Heart left ventricle (tissue), 13 donors: ENCODE measurements at regions not wholly inside any gene's neighbourhood (a gene's known extent, or its start where the extent isn't known, plus 50 kb on each side); places are given as distances from the start of the nearest gene placed in this dataset.

Source experiments
- CTCF ChIP-seq, 12 donors: fragments of 200-600 bp; sonication (generic) in 4 of 12; IDR thresholded peaks; one replicate each; pipeline versions ENCODE4 v1.5.0 to v1.8.0; 2018 to 2022; ENCODE audit warnings: antibody characterized with exemption in 12 of 12, mild to moderate bottlenecking in 5 of 12
- POLR2A ChIP-seq, 2 donors: fragments of 450-650 bp; IDR thresholded peaks; one replicate each; pipeline ENCODE4 v1.6.1; 2017; ENCODE audit warnings: antibody characterized with exemption in 2 of 2, mild to moderate bottlenecking in 2 of 2, moderate library complexity in 2 of 2
- donor health status: ischemic (EF 13 %, LVEDD 7.1; RV severe dilation, severe dysfunction).
- donor health status: DM: no; HTN: yes; CAD: no.
- donor health status: DM: no; HTN: no; CAD: no.
- donor health status: ischemic (EF 25% LVEDD 6.9; RV normal size, moderate dysfunction).
- donor health status: ischemic (EF 25% LVEDD 5.7; RV mildly dilated, moderate dysfunction).
- donor health status: ischemic (EF 35%, LVEDD 5.7; RV mildly dilated, moderate dysfunction).
- donor health status: nonischemic (EF 11% LVEDD 7.7; RV severe dilation, severe dysfunction).
- donor health status: DM: yes; HTN: yes; CAD: no.
- donor health status: PGD.
- donor health status: ischemic (EF 29% LVEDD 5.4; RV normal size, mild dysfunction).
- donor health status: nonischemic (EF 23%, LVEDD 6.1; RV moderate dilation, normal function).

- TF ChIP-seq POLR2A (IDR thresholded peaks at IDR 0.05) (no peak), CTCF (IDR thresholded peaks at IDR 0.05) (no peak)
These were observed 228.0 kb upstream of the SLC14A2 start for GRCh38 chr18:45387229-45387628.
